HG03108 (cell line): ENCODE measurements at regions not wholly inside any gene's neighbourhood (a gene's known extent, or its start where the extent isn't known, plus 50 kb on each side); places are given as distances from the start of the nearest gene placed in this dataset.

ENCODE experiments used
- ATAC-seq: cut with Tn5 transposase; IDR thresholded peaks from one replicate; pipeline ENCODE4 v1.9.1; 2021; ENCODE audit warnings: moderate library complexity; ENCODE audit not compliant: unreplicated experiment

DNA sequence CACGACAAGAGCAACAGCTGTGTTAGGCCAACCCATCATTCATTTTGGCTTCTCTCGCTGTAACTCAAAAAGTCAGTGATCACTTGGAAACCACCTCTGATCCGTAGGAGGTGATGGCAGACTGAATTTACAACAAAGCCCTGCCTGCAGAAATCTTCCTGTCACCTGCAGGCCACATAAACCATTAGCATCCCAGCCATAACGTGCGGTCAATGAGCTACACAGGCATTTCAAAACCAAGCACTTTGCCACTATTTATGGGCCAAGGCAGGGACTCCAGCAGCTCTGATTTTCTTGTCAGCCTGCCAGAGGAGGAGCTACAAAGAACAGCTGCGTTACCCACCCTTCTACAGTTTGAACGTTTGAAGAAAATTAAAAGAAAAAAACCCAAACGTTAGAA lies 228.1 kb upstream of the PPARGC1A start:
- no peak for ATAC-seq

DNA sequence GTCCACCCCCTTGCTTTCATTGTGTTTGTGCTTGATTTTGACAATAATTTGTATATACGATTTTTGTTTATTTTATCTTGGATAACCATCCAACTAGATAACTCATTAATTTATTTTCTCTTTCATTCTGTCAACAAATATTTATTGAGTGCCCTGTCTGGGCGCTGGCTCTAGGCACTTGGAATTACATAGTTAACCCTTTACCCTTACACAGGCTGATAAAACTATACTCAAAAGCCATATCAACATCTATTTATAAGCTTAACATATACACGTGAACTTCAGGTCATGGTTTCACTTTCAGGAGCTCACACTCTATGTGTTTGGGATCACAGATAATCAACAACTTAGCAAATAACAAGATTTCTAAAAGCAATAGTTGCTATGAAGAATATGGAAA lies 226.3 kb upstream of the PPARGC1A start:
- no peak for ATAC-seq

DNA sequence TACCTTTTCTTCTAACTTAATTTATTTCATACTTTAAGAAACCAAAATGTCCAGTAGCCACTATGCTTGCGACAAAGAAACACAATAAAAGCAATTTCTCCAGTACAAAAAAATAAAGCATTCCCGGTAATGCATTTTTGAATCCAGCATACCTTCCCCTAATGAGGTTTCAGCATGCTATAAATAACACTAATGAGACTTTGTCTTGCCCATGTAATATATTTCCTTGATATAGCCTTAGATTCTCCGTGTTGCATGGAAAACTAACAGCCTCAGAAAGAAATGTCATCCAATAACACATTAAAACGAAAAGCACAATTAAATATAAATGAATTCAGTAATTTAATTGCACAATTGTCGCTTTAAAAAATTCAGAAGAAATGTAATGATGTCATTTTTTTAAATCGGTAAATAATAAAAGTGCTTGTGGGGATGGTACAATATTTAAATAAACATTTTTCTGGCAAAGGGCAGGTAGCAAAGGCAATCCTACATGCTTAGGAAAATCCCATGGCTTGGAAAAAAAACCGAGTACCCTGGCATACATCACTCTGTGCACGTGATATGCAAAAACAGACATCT lies 225.2 kb upstream of the PPARGC1A start:
- no peak for ATAC-seq

DNA sequence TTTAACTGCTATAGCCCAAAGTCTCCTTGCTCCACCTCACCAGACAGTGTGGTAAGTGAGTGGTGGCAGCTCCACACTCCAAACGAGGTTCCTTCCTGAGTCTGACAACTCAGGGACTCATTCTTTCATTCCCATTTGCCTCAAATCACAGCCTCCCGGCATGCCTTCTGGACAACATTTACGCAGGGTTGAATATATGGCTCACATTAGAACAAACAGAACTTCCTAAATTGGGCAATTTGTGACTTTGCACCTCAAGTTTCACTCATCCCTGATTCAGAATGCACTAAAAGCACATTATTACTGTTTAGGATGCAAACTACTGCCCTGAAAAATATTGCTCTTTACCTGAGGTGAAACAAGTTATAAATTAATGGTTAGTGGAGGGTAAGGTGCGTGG lies 224.6 kb upstream of the PPARGC1A start:
- ATAC-seq = no peak

DNA sequence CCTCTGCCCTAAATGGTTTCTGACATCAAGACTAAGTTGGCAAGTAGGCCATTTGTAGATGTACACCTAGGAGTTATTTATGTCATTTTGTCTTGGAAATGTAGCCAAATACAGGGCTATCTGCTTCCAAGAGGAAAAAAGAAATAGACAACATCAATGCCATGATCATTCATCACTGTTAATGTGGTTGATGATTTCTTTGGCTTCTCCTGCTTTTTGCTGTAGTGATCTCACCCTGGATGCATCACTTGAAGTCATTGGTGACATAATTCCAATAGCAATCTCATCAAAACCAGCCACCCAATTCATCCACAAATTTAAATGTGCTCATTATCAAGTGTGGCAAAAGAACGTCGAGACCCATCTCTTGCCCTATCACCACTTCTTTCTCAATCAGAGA lies 222.6 kb upstream of the PPARGC1A start:
- no peak for ATAC-seq

DNA sequence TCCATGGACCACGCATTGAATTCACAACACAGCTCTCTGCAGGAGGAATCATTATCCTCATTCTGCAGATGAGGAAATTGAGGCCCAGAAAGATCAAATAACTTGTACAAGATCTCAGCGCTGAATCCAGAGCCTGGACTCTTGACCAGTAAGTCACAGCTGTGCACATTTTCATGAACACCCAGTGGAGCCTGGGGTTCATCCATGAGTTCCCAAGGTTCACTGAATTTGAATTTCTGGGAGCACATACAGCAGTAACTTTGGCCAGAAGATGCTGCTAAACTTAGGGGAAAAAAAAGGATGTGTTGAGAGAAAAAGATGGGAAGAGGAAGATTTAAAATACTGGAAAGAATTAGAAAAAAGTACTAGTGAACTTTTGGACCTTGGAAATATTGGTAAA lies 218.7 kb upstream of the PPARGC1A start:
- no peak for ATAC-seq

DNA sequence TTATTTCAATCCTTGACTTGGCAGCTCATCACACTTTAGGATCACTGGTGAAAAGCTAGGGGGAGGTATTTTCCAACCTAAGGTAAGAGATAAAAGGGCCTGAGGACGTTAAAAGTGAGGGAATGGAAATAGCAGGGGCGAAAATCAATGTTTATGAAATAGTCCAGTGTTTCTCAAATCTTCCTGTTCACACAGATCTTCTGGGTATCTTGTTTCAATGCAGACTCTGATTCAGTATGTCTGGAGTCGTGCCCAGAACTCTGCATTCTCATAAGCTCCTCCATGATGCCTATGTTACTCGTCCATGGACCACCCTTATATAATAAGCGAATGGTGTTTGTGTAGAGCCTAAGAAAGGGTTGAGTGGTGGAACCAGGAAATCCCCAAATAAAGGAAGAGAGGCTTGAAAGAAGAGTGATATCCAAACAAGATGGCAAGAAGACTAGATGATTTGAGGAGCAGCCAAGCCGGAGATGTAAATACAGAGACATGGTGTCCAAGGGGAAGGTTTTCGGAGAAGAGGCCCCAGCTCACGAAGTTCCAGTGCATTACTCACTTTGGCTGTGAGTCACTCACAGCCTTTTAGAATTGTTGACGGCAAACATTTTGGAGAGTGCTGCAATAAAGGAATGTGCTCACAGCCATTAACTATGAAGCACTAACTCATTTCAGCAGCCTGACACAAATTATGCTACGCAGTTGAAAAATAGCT lies 215.6 kb upstream of the PPARGC1A start:
- no peak for ATAC-seq

DNA sequence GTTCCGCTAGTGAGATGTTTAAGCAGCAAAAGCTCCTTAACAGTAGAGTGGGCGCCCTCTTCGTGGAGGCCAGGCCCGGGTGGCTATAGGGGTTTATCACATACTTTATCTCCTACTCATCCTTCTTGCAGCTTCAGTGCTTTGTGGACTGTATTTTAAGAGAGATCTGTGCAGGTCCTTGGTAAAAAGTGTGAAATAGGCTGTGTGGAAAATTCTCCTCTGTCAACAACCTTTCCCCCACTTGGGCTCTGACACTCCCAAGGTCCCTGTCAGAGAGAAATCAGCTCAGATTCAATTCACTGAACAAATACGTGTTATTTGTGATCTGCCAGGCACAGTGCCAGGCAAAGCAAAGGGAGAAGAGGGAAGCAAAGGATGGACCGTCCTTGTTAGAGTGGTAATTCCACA lies 214.3 kb upstream of the PPARGC1A start:
- ATAC-seq = no peak

DNA sequence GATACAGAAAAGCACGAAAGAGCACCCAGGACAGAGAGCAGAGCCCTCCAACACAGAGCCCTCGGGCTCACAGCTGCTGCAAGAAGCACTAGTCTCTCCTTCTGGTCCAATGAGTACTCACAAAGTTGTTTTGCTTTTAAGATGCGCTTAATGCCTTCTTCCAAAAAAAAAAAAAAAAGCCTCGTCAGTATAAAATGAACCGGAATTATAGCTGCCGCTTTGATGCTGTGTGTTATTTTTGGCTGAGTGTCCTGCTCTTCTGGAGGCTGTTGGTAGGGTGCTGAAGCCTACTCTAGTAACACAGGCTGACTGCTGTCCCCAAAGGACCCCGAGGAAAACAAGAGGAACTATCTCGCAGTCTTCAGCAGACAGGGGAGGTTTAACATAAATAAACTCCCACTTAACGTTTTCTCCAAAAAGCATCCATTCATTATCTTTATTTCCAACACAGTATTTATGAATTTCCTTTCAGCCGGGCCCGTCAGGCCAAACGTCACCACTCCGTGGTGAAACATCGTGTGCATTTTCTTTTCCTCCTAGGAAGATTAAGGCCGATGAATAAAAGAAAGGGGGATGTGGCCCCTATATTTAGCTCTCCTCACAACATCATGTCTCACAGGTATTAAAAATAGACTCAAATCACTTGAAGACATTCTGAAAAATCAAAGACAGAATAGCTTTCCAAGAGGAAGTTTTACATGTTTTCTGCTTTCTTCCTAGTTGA lies 213.7 kb upstream of the PPARGC1A start:
- no peak for ATAC-seq

DNA sequence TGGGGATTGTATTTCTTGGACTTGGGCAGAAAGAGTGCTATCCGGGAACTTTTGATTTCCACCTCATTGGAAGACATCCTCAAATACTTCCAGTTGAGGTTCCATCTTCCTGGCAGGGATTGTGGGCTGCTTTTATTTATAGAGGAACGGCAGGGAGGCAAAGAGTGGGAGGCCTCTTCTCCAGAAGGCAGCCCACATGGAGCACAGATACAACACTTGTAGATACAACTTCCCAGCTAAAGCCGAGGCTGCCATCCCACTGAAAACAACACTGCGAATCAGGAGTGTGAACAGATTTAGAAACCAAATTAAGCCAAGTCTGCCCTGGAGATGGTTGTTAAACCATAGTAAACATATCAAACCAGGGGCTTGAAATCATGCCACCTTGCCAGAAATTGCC lies 212.8 kb upstream of the PPARGC1A start:
- ATAC-seq = no peak

DNA sequence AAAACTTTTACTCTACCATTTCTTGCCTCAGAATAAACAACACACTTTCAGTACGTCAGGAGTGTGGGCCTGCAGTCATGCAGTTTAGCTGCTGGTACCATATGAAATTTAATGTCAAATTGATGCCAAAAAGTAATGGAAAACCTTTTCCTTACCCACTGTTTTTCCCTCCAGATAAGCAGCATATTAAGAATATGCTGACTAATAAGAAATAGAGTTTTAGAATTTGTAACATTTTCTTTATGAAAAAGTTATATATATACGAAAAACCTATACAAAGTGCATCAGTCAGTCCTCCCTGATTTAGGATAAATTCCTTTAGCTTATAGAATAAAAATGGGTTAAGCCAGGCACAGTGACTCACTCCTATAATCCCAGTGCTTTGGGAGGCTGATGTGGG lies 206.8 kb upstream of the PPARGC1A start:
- no peak for ATAC-seq

DNA sequence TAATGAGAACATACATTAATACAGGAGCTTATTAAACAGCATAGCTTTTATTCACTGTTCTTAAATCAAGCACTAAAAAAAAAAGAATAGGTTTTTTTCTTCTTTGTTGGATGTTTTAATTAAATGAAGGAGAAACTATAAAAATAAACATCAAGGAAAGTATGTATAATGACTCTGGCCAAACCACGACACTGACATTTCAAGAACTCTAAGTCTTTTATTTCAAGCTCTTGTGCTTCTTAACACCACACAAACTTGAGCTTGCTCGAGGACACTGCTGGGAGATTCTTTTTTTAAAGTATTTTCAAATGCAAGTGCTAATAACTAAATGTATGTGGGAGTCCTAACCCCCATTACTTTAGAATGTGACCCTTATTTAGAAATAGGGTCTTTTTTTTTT lies 204.9 kb upstream of the PPARGC1A start:
- no peak for ATAC-seq

DNA sequence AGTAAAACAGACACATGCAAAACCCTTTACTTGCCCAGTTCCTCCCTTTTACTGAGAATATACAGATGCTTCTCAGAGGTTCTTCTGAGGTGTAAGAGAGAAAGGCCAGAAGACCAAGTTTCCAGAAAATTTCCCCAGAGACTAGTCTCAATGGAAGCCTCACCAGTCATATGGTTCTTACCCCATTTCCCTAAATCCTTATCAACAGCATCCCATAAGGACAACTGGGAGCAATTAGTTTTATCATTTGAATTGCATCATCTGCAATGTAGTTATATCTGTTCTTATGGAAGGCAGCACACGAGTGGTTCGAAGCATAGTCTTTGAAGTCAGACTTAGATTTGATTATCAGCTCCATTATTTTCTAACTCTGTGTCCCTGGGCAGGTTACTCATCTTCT lies 203.6 kb upstream of the PPARGC1A start:
- no peak for ATAC-seq

DNA sequence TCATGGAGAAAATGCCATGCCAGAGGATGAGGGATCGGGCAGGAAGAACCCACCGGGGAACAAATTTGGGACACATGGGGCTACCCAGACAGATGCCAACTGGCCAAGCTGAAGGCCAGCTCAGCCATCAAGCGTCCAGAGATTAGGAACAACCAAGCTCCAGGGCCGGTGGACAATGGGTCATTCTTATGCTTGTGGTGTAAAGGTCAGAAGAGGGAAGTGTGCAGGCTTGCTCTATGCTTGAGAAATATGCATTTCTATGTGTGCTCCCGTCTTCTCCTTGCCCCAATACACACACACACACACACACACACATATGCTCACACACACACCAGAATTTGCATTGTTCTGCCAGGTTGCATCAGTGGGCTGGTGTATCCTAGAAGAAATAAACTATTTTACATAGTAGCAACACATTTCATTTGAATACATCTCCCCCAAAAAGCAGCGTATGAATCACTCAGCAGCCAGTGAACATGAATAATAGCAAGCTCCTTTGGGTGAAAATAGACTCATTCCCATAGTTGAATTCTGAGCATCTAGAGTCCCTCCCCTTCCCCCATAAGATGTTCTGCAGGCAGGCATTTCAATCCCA lies 201.9 kb upstream of the PPARGC1A start:
- ATAC-seq = no peak

DNA sequence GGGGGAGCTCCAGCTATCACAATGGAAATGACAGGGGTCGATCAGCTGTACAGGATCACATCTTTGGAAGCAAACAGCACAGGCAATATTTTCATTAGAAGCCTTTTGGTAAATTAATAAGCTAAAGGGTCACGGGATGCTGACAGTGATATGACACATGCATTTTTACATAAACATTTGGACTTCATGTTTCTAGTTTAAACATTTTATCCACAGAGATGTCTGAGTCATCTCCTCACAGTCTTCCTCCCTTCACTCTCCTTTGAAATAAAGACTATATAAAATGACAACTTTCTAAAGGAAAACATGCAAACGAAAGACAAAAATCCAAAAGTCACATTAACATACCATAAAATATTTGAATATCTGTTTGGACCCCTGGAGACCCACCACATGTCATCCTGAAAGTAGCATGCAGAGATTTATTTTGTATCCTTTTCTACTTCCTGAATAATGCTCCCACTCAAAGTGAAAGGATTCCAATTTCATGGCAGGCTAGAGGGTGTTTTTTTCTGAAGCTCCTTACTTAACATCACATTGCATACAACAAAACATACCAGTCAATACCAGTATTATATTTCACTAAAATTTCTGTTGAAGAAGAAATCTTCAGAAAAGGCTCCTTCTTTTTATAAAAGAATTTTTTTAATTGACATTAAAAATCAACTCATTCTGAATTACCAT lies 200.1 kb upstream of the PPARGC1A start:
- ATAC-seq = no peak

DNA sequence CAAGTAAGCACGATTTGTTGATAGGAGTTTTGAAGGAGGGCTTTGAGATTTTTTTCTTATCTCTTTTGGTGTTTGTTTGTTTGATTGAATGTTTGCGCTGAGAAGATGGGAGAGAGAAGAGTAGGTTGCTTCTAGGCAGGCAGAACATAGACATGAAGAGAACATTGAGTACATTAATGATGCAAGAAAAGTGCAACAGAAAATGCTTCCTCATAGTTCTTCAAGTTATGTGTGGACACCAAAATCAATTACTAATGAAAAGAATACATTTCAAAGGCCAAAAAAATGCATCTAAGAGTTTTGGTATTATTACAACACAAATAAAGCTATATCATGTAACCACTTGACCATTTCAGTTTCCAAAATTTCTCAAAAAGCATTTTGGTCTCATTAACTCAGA lies 191.0 kb upstream of the PPARGC1A start:
- no peak for ATAC-seq

DNA sequence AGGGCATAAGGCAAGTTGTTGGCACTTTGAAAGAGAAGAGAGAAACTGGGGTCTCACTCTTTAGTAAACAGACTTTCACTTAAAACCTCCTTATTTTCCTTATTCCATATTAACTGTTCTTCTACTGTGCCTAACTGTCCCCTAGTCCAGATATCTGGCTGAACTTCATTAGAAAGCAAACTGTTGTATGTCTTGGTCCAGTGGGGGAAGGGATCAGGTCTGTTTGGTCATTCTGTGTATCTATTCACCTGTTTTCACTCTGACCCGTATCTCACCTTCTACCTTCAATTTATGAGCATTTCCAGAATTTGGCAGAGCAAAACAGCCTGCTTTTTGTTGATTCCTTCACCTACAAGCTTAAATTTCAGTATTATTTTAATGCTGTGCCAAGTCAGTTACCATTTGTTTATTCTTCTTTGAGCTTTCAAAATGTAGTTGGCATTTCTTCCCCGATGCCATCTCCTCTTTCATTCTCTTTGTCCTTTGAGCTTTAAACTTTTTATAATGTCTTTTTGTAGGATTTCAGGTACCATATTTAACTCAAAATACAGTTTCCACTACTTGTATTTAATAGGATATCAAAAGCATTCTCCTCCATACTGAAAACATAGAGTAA lies 188.6 kb upstream of the PPARGC1A start:
- no peak for ATAC-seq

DNA sequence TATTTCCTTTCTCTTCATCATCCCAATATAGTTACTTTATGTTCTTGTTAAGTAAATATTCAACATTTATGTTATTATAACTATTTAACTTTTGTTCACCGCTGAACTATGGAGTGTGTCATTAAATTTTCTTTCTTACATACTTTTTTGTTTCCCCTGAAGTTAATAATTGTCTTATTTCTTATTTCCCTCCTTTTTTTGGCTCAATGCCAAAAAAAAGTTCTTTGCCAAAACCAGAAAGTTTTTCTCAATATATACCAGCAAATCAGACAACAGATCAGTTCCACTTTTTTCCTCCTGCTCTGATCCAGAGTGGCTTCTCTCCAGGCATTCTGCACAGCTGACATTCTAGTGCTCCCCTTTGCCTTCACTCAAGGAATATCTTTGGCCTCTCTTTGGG lies 187.0 kb upstream of the PPARGC1A start:
- no peak for ATAC-seq

DNA sequence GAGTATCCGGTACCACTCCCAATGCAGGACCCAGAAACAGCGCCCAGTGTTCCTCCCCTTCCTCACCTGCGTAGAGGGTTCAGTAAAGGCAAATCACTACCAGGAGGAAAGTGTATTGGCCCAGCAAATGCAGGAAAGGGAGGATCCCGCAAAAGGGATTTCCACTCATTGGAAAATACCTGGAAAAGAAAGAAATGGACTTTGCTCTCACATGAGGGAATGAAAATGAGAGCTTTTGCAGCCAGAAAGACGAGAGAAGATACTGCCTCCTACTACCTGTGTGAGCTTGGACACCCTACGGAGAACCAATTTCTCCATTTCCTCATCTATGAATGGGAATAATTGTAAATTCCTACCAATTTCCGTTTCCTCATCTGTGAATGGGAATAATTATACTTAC lies 184.1 kb upstream of the PPARGC1A start:
- ATAC-seq = no peak

DNA sequence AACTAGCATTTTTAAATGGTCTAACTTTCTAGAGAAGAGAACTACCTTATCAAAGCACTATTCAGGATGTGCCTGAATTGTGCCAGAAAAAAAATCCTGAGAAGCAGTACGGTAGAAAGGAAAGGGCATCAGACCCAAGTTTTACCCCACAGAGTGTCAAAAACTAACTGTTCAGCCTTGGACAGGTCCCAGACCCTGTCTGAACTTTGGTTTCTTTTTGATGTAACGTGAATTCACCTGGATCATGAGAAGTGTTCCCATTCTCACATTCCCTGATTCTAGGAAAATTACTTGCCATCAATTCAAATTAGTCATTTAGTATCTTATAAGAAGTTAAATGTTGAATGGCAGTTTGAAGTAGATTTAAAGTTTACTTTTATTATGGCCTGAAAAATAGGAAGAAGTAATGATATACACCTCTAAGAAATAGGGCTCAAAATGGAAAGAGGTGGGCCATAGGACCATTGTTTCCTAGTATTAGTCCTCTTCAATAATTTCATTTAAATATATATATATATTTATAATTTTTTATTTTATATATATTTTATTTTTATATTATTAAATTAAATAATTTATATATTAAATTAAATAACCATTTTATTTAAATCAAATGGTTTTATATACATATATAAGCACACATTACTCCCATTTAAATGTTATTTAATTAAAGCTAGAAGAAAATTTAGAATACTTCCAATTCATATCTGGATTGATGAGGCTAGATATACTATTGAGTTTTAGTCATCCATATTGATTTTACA lies 181.9 kb upstream of the PPARGC1A start:
- no peak for ATAC-seq
